ENCODE measurements at regions not wholly inside any gene's neighbourhood (a gene's known extent, or its start where the extent isn't known, plus 50 kb on each side); places are given as distances from the start of the nearest gene placed in this dataset.
"Not testable (repeated sequence)": the region's sequence is repeated elsewhere in the genome, so short reads cannot be mapped to it uniquely, and the experiment has no call there.

- H3K27me3 ChIP-seq (replicated peaks in 1 of 4; ENCODE audit: control insufficient read depth in 3 of 4, extremely low read depth in 1 of 4, insufficient read depth in 3 of 4, low read length in 3 of 4), result no peaks in the 10 kb centered on the region
- no peaks in the 10 kb centered on the region for H3K23me2 ChIP-seq (ENCODE audit: low read depth, low read length)
- ChIA-PET POLR2A (ENCODE audit: partially characterized antibody) (no interaction called here), CTCF (ENCODE audit: partially characterized antibody) (no interaction called here)
- H2BK20ac ChIP-seq (ENCODE audit: low read length), result no peak overlapping the region
- no peaks in the 10 kb centered on the region for H3K9me3 ChIP-seq (ENCODE audit: insufficient read depth in 2 of 2, low read depth in 1 of 2, low read length in 1 of 2)
- H3K27ac ChIP-seq (ENCODE audit: low read depth, low read length), result no peak overlapping the region
- no peak overlapping the region for H2BK5ac ChIP-seq (ENCODE audit: low read depth, low read length)
- H3K9ac ChIP-seq (replicated peaks in 1 of 4; ENCODE audit: extremely low read depth in 1 of 4, low read depth in 3 of 4, low read length in 3 of 4), result no peak overlapping the region
- H4K91ac ChIP-seq (replicated peaks; ENCODE audit: insufficient read length, low read length), result no peak overlapping the region
- no peak overlapping the region for H3K4me2 ChIP-seq (ENCODE audit: insufficient read depth in 1 of 2, low read depth in 2 of 2, low read length in 2 of 2)
- no peak overlapping the region for H3K23ac ChIP-seq (ENCODE audit: insufficient read length)
- no peak overlapping the region for H2BK15ac ChIP-seq (ENCODE audit: low read length)
- WGBS, 2 experiments (ENCODE audit: extremely low coverage in 1 of 2, insufficient coverage in 1 of 2, insufficient read length in 1 of 2, insufficient replicate concordance in 2 of 2, low coverage in 1 of 2, low lambda C conversion rate in 2 of 2, missing lambda C conversion rate in 1 of 2), result 96% methylated on average over 1 of the region's 1 CpG; no CpG with 5 or more reads in 1 of the 2 experiments
- H3K4me3 ChIP-seq (ENCODE audit: extremely low read depth in 1 of 4, insufficient read depth in 2 of 4, low read depth in 3 of 4, low read length in 4 of 4), result no peak overlapping the region
- no peaks in the 10 kb centered on the region for H3K79me1 ChIP-seq (ENCODE audit: low read depth, low read length)
- H3K4ac ChIP-seq (replicated peaks; ENCODE audit: insufficient read length, low read depth, low read length), result no peak overlapping the region
- H4K20me1 ChIP-seq (replicated peaks in 1 of 2; ENCODE audit: control insufficient read depth in 1 of 2, insufficient read depth in 2 of 2, low read length in 2 of 2), result no peaks in the 10 kb centered on the region
- H3K36me3 ChIP-seq (ENCODE audit: control insufficient read depth in 2 of 4, insufficient read depth in 4 of 4, low read length in 3 of 4), result no peaks in the 10 kb centered on the region
- no peak overlapping the region for H2AFZ ChIP-seq (ENCODE audit: low read length)
- no peak overlapping the region for H4K8ac ChIP-seq (ENCODE audit: extremely low read depth, insufficient read depth, low read length)
- H4K5ac ChIP-seq (ENCODE audit: insufficient read length, low read depth, low read length), result no peak overlapping the region
- no peak for TF ChIP-seq JUN (IDR thresholded peaks at IDR 0.05; ENCODE audit: low read depth, low read length)
- no peak for TF ChIP-seq SP2 (IDR thresholded peaks at IDR 0.05; ENCODE audit: low read length)
- H2BK120ac ChIP-seq (replicated peaks; ENCODE audit: low read depth, low read length), result no peak overlapping the region
- no peak overlapping the region for H2AK5ac ChIP-seq (ENCODE audit: low read depth, low read length)
- no peak overlapping the region for H3K14ac ChIP-seq (ENCODE audit: insufficient read length)
- no peaks in the 10 kb centered on the region for H3K4me1 ChIP-seq (replicated peaks in 1 of 4; ENCODE audit: control insufficient read depth in 3 of 4, insufficient read depth in 4 of 4, low read length in 3 of 4)
- no peak overlapping the region for H3K18ac ChIP-seq (ENCODE audit: extremely low read depth, low read length)
- no peak overlapping the region for H3K56ac ChIP-seq (replicated peaks; ENCODE audit: insufficient read length, low read depth, low read length)
- no peak for DNase-seq (ENCODE audit: low read depth in 1 of 2, low spot score in 2 of 2)
- H3K79me2 ChIP-seq (ENCODE audit: control insufficient read depth in 1 of 2, insufficient read depth in 2 of 2, low read length in 2 of 2), result no peaks in the 10 kb centered on the region
- no peak for FAIRE-seq
- no peak overlapping the region for H2BK12ac ChIP-seq (ENCODE audit: low read depth, low read length)
Observed at GRCh38 chr12:60760965-60761364, 1165.1 kb downstream of the SLC16A7 start.

- H3K4me3 ChIP-seq (ENCODE audit: extremely low read depth in 1 of 4, insufficient read depth in 2 of 4, low read depth in 3 of 4, low read length in 4 of 4); H3K23me2 ChIP-seq (ENCODE audit: low read depth, low read length); H3K14ac ChIP-seq (ENCODE audit: insufficient read length); H4K5ac ChIP-seq (ENCODE audit: insufficient read length, low read depth, low read length); H3K9ac ChIP-seq (replicated peaks in 1 of 4; ENCODE audit: extremely low read depth in 1 of 4, low read depth in 3 of 4, low read length in 3 of 4); H2BK5ac ChIP-seq (ENCODE audit: low read depth, low read length); H2AK5ac ChIP-seq (ENCODE audit: low read depth, low read length); H3K79me1 ChIP-seq (ENCODE audit: low read depth, low read length); H3K9me3 ChIP-seq (ENCODE audit: insufficient read depth in 2 of 2, low read depth in 1 of 2, low read length in 1 of 2); H2BK15ac ChIP-seq (ENCODE audit: low read length); H3K23ac ChIP-seq (ENCODE audit: insufficient read length); H2BK20ac ChIP-seq (ENCODE audit: low read length); POLR2A ChIA-PET (ENCODE audit: partially characterized antibody); H4K20me1 ChIP-seq (replicated peaks in 1 of 2; ENCODE audit: control insufficient read depth in 1 of 2, insufficient read depth in 2 of 2, low read length in 2 of 2); DNase-seq (ENCODE audit: low read depth in 1 of 2, low spot score in 2 of 2); H4K8ac ChIP-seq (ENCODE audit: extremely low read depth, insufficient read depth, low read length); H3K79me2 ChIP-seq (ENCODE audit: control insufficient read depth in 1 of 2, insufficient read depth in 2 of 2, low read length in 2 of 2); H2BK12ac ChIP-seq (ENCODE audit: low read depth, low read length); H3K27ac ChIP-seq (ENCODE audit: low read depth, low read length); H2BK120ac ChIP-seq (replicated peaks; ENCODE audit: low read depth, low read length); H3K36me3 ChIP-seq (ENCODE audit: control insufficient read depth in 2 of 4, insufficient read depth in 4 of 4, low read length in 3 of 4); H3K4ac ChIP-seq (replicated peaks; ENCODE audit: insufficient read length, low read depth, low read length); FAIRE-seq; H3K4me2 ChIP-seq (ENCODE audit: insufficient read depth in 1 of 2, low read depth in 2 of 2, low read length in 2 of 2); H3K56ac ChIP-seq (replicated peaks; ENCODE audit: insufficient read length, low read depth, low read length); H3K18ac ChIP-seq (ENCODE audit: extremely low read depth, low read length); H3K4me1 ChIP-seq (replicated peaks in 1 of 4; ENCODE audit: control insufficient read depth in 3 of 4, insufficient read depth in 4 of 4, low read length in 3 of 4); H3K27me3 ChIP-seq (replicated peaks in 1 of 4; ENCODE audit: control insufficient read depth in 3 of 4, extremely low read depth in 1 of 4, insufficient read depth in 3 of 4, low read length in 3 of 4); H4K91ac ChIP-seq (replicated peaks; ENCODE audit: insufficient read length, low read length); CTCF ChIA-PET (ENCODE audit: partially characterized antibody); H2AFZ ChIP-seq (ENCODE audit: low read length): not testable (repeated sequence)
- 100% methylated on average over 1 of the region's 1 CpG; no CpG with 5 or more reads in 1 of the 2 experiments for WGBS, 2 experiments (ENCODE audit: extremely low coverage in 1 of 2, insufficient coverage in 1 of 2, insufficient read length in 1 of 2, insufficient replicate concordance in 2 of 2, low coverage in 1 of 2, low lambda C conversion rate in 2 of 2, missing lambda C conversion rate in 1 of 2)
Observed at GRCh38 chr12:60801166-60801565, 1205.3 kb downstream of the SLC16A7 start.
